AG04450 (cell line): ENCODE measurements at regions not wholly inside any gene's neighbourhood (a gene's known extent, or its start where the extent isn't known, plus 50 kb on each side); places are given as distances from the start of the nearest gene placed in this dataset.

Experiments used
- CTCF ChIA-PET: fragments of 300-600, 350-600 bp; formaldehyde crosslinking; extraction: SDS; loops from one replicate; lab custom pipeline; 2022; ENCODE audit warnings: antibody characterized with exemption, inconsistent platforms; lab: Charles Lee
- POLR2A ChIA-PET: fragments of 350-600 bp; formaldehyde crosslinking; extraction: SDS; loops from one replicate; lab custom pipeline; 2021; ENCODE audit warnings: antibody characterized with exemption, inconsistent platforms; lab: Yijun Ruan, JAX
- DNase-seq: peaks from one replicate; pipeline ENCODE4 v3.0.0-alpha.2; 2011; ENCODE audit warnings: low read depth, low spot score
- H3K27ac ChIP-seq: one replicate; pipeline ENCODE4 v1.5.1; 2012; ENCODE audit warnings: low read depth, low read length, control low read depth
- H3K27me3 ChIP-seq: one replicate; pipeline ENCODE4 v1.6.0; 2012; ENCODE audit warnings: low read length; ENCODE audit not compliant: control insufficient read depth, insufficient read depth
- H3K4me3 ChIP-seq: 2 replicates; pipeline ENCODE4 v1.5.1; 2011; ENCODE audit warnings: mild to moderate bottlenecking, low read depth, low read length, control low read depth
- H3K9me3 ChIP-seq: 2 replicates; pipeline ENCODE4 v1.5.1; 2012; ENCODE audit warnings: low read length; ENCODE audit not compliant: control insufficient read depth, insufficient read depth
- CTCF ChIP-seq: IDR thresholded peaks from 2 replicates; pipeline ENCODE4 v1.5.1; 2011; ENCODE audit warnings: low read depth, low read length, control low read depth, inconsistent platforms

- H3K4me3 ChIP-seq = no peak overlapping the region
- no peak overlapping the region for H3K27ac ChIP-seq
- no peaks in the 10 kb centered on the region for H3K27me3 ChIP-seq
- no peak for DNase-seq
- ChIA-PET POLR2A (no interaction called here), CTCF (no interaction called here)
- H3K9me3 ChIP-seq = peaks cover 11% of the 10 kb centered on the region
- TF ChIP-seq CTCF = no peak
Observed at GRCh38 chr17:73754886-73755400, 110.7 kb upstream of the SDK2 start.

DNA sequence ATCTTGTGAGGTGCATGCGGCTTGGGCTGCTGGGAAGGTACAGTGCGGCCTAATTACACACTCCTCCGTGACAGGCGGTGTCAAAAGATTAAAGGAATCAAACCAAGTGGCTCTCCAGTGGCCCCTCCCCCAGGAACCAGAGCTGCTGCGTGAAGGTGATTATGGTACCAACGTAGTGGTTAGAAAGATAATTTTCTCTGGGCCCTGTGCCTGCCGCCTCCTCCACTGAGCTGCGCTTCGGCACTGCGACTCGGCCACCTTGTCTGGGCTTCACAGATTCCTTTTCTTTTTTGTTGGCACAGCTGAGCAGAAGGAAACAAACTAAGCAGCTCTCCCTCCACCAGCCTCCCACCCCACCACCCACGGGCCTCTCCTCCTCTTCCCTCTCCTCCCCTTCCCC is 113.2 kb upstream of the SDK2 start:
- H3K27ac ChIP-seq = no peak overlapping the region
- no peak for TF ChIP-seq CTCF
- no peaks in the 10 kb centered on the region for H3K27me3 ChIP-seq
- no peak for DNase-seq
- H3K4me3 ChIP-seq = no peak overlapping the region
- ChIA-PET CTCF (no interaction called here), POLR2A (no interaction called here)
- H3K9me3 ChIP-seq = peaks cover 7% of the 10 kb centered on the region

DNA sequence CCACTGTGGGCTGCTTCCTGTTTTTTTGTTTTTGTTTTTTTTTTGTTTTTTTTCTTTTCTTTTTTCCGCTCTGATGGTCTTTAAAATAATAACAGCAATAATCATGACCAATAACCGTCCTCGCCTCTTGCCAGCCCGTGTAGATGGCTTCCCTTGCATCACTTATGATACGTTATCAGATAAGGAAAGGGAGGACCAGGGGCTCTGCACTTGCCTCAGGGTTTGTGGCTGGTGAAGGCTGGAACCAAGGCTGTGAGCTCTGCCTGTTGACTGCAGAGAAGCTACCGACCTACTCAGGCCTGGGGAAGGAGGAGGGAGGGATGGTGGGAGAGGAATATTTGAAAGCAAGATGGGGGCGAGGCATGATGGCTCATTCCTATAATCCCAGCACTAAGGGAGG is 114.0 kb upstream of the SDK2 start:
- Histone ChIP-seq H3K4me3 (no peak overlapping the region), H3K9me3 (peaks cover 3% of the 10 kb centered on the region; the same call in 1 of the 2 replicates), H3K27me3 (no peaks in the 10 kb centered on the region), H3K27ac (no peak overlapping the region)
- ChIA-PET POLR2A (no interaction called here), CTCF (no interaction called here)
- TF ChIP-seq CTCF = no peak
- DNase-seq = no peak

- H3K9me3 ChIP-seq = peaks cover 3% of the 10 kb centered on the region; the same call in 1 of the 2 replicates
- DNase-seq = no peak
- no peak overlapping the region for H3K4me3 ChIP-seq
- H3K27ac ChIP-seq = no peak overlapping the region
- CTCF ChIA-PET = no interaction called here
- POLR2A ChIA-PET = no interaction called here
- H3K27me3 ChIP-seq = no peaks in the 10 kb centered on the region
- no peak for TF ChIP-seq CTCF
Observed at GRCh38 chr17:73759324-73759723, 115.1 kb upstream of the SDK2 start.

DNA sequence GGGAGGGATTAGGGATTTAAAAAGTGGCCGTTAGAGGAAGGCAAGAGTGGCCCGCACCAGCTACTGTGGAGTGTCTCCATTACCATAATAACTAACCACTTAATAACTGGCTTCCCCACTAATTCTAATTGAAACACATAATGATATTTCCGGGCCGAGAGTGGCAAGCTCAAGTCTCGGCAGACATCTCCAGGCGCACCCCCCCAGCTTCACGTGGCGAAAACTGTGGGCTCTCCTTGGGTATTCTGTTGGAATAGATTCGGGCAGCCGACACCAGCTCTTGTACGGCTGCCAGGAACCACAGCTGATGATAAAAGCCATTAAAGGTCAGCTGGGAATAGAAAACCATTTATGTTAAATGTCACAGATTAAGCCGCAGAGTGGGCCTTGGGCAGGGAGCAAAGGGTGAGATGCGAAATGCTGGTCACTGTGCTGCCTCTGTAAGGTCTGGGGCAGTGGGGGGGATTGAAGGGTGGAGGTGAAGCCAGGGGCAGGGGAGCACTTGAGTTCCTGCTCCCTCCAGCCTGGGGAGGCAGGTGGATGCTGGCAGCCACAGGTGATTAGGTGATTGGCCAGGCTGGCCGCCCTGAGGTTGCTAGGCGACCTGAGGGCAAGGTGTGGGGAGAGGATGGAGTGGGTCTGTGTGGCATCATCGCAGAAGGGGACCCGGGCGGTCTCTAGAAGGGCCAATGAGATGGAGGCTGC is 115.6 kb upstream of the SDK2 start:
- CTCF ChIA-PET = no interaction called here
- no peak overlapping the region for H3K27ac ChIP-seq
- DNase-seq = no peak
- POLR2A ChIA-PET = no interaction called here
- no peak for TF ChIP-seq CTCF
- H3K9me3 ChIP-seq = peaks cover 1% of the 10 kb centered on the region; the same call in 1 of the 2 replicates
- no peaks in the 10 kb centered on the region for H3K27me3 ChIP-seq
- no peak overlapping the region for H3K4me3 ChIP-seq
